CD4-positive, alpha-beta memory T cell (primary cell): ENCODE measurements at regions not wholly inside any gene's neighbourhood (a gene's known extent, or its start where the extent isn't known, plus 50 kb on each side); places are given as distances from the start of the nearest gene placed in this dataset.

Experiments
- CTCF ChIA-PET: fragments of 350-600 bp; sonication (Branson Sonifier 250); formaldehyde crosslinking; loops from one replicate; lab custom pipeline; 2021; ENCODE audit warnings: inconsistent platforms; ENCODE audit not compliant: partially characterized antibody; lab: Charles Lee
- POLR2A ChIA-PET: fragments of 350-600 bp; sonication (Branson Sonifier 250); formaldehyde crosslinking; loops from one replicate; lab custom pipeline; 2021; ENCODE audit not compliant: partially characterized antibody; lab: Charles Lee
- DNase-seq, 5 donors: peaks; one replicate each; pipeline versions ENCODE4 v3.0.0 to v3.0.0-alpha.2; 2020 to 2022; ENCODE audit warnings: mixed read lengths in 1 of 5
- H3K27ac ChIP-seq: one replicate; pipeline ENCODE4 v1.7.0; 2013; ENCODE audit warnings: low read depth, low read length
- H3K27me3 ChIP-seq: 2 replicates; pipeline ENCODE4 v1.7.0; 2013; ENCODE audit warnings: mild to moderate bottlenecking, low read length, moderate library complexity; ENCODE audit not compliant: insufficient read depth
- H3K36me3 ChIP-seq: 2 replicates; pipeline ENCODE4 v1.7.0; 2013; ENCODE audit warnings: mild to moderate bottlenecking, low read length, moderate library complexity; ENCODE audit not compliant: insufficient read depth
- H3K4me1 ChIP-seq: 2 replicates; pipeline ENCODE4 v1.7.0; 2013; ENCODE audit warnings: mild to moderate bottlenecking, low read length, moderate library complexity; ENCODE audit not compliant: insufficient read depth
- H3K4me3 ChIP-seq, 2 donors: one replicate each; pipeline ENCODE4 v1.7.0; 2013; ENCODE audit warnings: low read length in 2 of 2, mild to moderate bottlenecking in 1 of 2
- H3K9me3 ChIP-seq, 2 donors: one replicate each; pipeline ENCODE4 v1.7.0; 2013; ENCODE audit warnings: low read length in 2 of 2, control low read depth in 1 of 2; ENCODE audit not compliant: control insufficient read depth in 1 of 2
- H3K27ac Mint-ChIP-seq, 7 donors: one replicate each; pipeline ENCODE4 v1.8.0; 2020 to 2021; ENCODE audit warnings: mixed read lengths in 7 of 7, mild to moderate bottlenecking in 6 of 7, inconsistent platforms in 3 of 7, moderate library complexity in 3 of 7
- H3K27me3 Mint-ChIP-seq, 2 donors: one replicate each; pipeline ENCODE4 v1.8.0; 2020 to 2021; ENCODE audit warnings: mixed read lengths in 2 of 2
- H3K36me3 Mint-ChIP-seq, 2 donors: one replicate each; pipeline ENCODE4 v1.8.0; 2020 to 2021; ENCODE audit warnings: mixed read lengths in 2 of 2, inconsistent platforms in 1 of 2, mild to moderate bottlenecking in 1 of 2
- H3K4me1 Mint-ChIP-seq, 4 donors: one replicate each; pipeline ENCODE4 v1.8.0; 2020 to 2021; ENCODE audit warnings: mixed read lengths in 4 of 4, mild to moderate bottlenecking in 1 of 4
- H3K4me3 Mint-ChIP-seq, 8 donors: one replicate each; pipeline ENCODE4 v1.8.0; 2020 to 2021; ENCODE audit warnings: mixed read lengths in 8 of 8, mild to moderate bottlenecking in 7 of 8, moderate library complexity in 6 of 8, inconsistent platforms in 3 of 8
- H3K9me3 Mint-ChIP-seq, 8 donors: one replicate each; pipeline ENCODE4 v1.8.0; 2020 to 2021; ENCODE audit warnings: mixed read lengths in 8 of 8, mild to moderate bottlenecking in 5 of 8, inconsistent platforms in 3 of 8, moderate library complexity in 1 of 8
- intact Hi-C: fragments of 100-400 bp; cut with micrococcal nuclease; formaldehyde crosslinking; loops from one replicate; pipeline ENCODE4 v1.15.1; 2023

DNA sequence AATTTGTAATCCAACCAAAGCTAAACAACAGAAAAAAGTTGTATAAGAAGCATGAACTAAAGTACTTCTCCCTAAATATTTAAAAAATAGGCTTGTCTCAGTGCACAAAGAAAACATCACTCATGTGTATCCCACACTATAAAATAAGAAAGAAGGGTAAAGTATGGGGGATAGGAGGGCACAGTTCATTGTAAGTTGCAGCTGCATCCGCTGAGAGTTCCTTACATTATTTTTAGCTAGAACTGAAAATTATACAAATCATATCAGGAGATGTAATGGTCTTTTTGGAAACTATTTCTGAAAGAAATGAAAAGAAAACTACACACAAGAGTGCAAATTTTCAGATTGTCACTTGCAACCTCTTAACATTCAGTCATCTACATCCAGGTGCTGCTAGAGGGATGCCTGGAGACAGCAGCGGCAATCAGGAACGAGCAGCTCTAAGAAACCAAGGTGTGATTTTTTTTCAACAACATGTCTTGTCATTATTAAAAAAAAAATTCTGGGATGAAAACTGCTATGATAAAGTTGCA, 273.6 kb downstream of the ASXL3 start:
- H3K27me3 ChIP-seq = no peaks in the 10 kb centered on the region
- Mint-ChIP-seq H3K4me1 (no peaks in the 10 kb centered on the region), H3K36me3 (no peaks in the 10 kb centered on the region), H3K9me3 (peaks cover 0 to 13% (median 4%) of the 10 kb centered on the region in 8 donors), H3K27me3 (no peaks in the 10 kb centered on the region), H3K27ac (no peak overlapping the region), H3K4me3 (no peak overlapping the region)
- DNase-seq = no peak
- H3K36me3 ChIP-seq = no peaks in the 10 kb centered on the region
- intact Hi-C loops = no loop called here
- ChIA-PET POLR2A (no interaction called here), CTCF (no interaction called here)
- no peaks in the 10 kb centered on the region for H3K4me1 ChIP-seq
- no peak overlapping the region for H3K4me3 ChIP-seq
- H3K9me3 ChIP-seq = no peaks in the 10 kb centered on the region
- no peak overlapping the region for H3K27ac ChIP-seq

DNA sequence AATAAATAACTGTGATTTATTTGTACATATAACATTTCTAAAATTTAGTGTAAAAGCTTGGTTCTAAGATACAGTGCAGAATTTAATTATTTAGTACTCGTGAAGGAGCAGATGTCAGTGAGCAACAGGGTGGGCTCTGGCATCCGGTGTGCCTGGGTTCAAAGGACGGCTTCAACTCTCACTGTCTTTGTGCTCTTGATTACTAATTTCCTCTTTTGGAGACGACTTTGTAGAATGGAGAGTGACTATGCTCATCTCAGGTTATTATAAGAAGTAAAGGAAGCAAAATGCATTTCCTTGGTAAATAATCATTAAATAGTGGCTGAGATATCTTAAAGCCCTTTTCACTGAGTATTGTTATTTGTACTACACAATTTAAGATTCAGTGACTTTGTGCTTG, 271.7 kb downstream of the ASXL3 start:
- intact Hi-C loops = no loop called here
- POLR2A ChIA-PET = no interaction called here
- Histone ChIP-seq H3K36me3 (no peaks in the 10 kb centered on the region), H3K4me1 (no peaks in the 10 kb centered on the region), H3K9me3 (no peaks in the 10 kb centered on the region), H3K27ac (no peak overlapping the region), H3K27me3 (no peaks in the 10 kb centered on the region), H3K4me3 (no peak overlapping the region)
- no peak for DNase-seq
- H3K9me3 Mint-ChIP-seq = peaks cover 0 to 18% (median 5%) of the 10 kb centered on the region in 8 donors
- CTCF ChIA-PET = no interaction called here
- no peak overlapping the region for H3K4me3 Mint-ChIP-seq
- H3K27me3 Mint-ChIP-seq = no peaks in the 10 kb centered on the region
- no peaks in the 10 kb centered on the region for H3K36me3 Mint-ChIP-seq
- no peaks in the 10 kb centered on the region for H3K4me1 Mint-ChIP-seq
- no peak overlapping the region for H3K27ac Mint-ChIP-seq

DNA sequence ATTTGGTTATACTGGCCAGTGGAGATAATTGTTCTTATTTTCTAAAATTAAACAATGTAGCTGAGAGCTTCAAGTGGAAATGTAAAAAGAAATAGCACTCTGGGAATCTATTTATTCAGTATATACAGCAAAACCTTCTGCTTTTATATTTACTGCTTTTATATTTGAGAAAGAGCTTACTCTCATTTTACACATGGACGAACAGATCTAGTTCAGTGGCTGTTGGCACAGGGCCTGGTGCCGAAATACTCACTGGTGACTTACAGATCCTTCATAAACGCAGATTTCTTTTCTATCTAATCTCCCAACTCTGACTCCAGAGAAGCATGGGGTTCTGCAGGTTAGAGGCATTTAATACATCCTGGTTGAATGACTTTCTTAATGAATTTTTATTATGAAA, 266.2 kb downstream of the ASXL3 start:
- intact Hi-C loops = no loop called here
- no peaks in the 10 kb centered on the region for H3K4me1 ChIP-seq
- ChIA-PET POLR2A (no interaction called here), CTCF (no interaction called here)
- no peak for DNase-seq
- Mint-ChIP-seq H3K9me3 (peaks cover 2 to 19% (median 5%) of the 10 kb centered on the region in 8 donors), H3K27ac (no peak overlapping the region), H3K4me3 (no peak overlapping the region), H3K4me1 (no peaks in the 10 kb centered on the region), H3K36me3 (no peaks in the 10 kb centered on the region), H3K27me3 (no peaks in the 10 kb centered on the region)
- no peak overlapping the region for H3K4me3 ChIP-seq
- H3K36me3 ChIP-seq = no peaks in the 10 kb centered on the region
- no peak overlapping the region for H3K27ac ChIP-seq
- H3K9me3 ChIP-seq = no peaks in the 10 kb centered on the region
- H3K27me3 ChIP-seq = no peaks in the 10 kb centered on the region

DNA sequence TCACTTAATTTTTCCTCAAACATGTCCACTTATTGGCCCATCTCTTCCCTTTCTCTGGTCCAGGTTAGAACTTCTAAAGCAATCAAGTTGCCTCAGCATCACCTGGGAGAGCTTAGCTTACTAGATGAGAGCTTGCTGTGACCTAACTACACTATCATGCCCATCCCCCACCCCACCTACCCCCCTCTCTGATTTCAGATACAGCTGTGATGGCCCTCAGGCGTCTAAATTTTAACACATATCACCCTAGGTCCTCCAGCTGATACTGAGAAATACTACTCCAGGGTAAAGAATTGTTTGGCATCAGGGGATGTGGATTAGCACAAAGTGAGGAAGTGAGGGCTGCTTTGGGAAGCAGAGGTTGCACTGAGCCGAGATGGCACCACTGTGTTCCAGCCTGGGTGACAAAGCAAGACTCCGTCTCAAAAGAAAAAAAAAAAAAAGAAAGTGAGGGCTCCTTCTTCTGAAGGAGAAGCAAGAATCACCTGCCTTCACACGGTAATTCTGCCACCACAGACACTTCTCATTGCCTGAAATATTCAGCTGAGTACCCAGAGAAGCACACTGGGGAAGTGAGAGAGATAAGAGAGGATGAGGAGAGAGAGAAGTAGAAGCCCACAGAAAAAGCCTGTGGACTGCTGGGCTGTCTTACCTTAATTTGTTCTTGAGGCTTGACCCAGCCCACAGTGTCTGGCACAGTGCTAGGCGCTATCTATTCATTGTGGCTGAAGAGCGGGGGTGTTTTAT, 263.4 kb downstream of the ASXL3 start:
- CTCF ChIA-PET = no interaction called here
- no peak overlapping the region for H3K4me3 ChIP-seq
- no peaks in the 10 kb centered on the region for H3K27me3 ChIP-seq
- Mint-ChIP-seq H3K9me3 (peaks cover 2 to 20% (median 5%) of the 10 kb centered on the region in 8 donors), H3K36me3 (no peaks in the 10 kb centered on the region), H3K27me3 (no peaks in the 10 kb centered on the region), H3K27ac (no peak overlapping the region), H3K4me1 (no peaks in the 10 kb centered on the region), H3K4me3 (no peak overlapping the region)
- no peak for DNase-seq
- no peaks in the 10 kb centered on the region for H3K4me1 ChIP-seq
- no peaks in the 10 kb centered on the region for H3K36me3 ChIP-seq
- no peak overlapping the region for H3K27ac ChIP-seq
- H3K9me3 ChIP-seq = no peaks in the 10 kb centered on the region
- POLR2A ChIA-PET = no interaction called here
- intact Hi-C loops = no loop called here

DNA sequence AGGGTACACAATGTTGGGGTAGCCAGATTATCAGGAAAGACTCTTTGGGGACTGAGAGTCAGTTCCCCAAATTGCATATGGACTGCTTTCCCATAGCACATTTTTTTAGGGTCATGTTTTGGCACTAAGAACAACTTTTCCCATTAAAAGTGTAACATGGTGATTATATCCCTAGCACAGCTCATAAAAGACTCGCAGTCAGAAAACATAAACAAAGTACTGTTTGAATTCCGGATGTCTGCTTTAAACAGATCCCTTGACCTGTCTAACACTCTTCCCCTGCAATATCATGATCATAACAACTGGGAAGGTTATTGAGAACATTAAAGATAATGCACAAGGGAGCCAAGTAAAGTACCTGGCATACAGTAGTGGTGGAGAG, 262.2 kb downstream of the ASXL3 start:
- Mint-ChIP-seq H3K4me1 (no peaks in the 10 kb centered on the region), H3K27ac (no peak overlapping the region), H3K9me3 (peaks cover 3 to 21% (median 6%) of the 10 kb centered on the region in 8 donors), H3K27me3 (no peaks in the 10 kb centered on the region), H3K36me3 (no peaks in the 10 kb centered on the region), H3K4me3 (no peak overlapping the region)
- Histone ChIP-seq H3K36me3 (no peaks in the 10 kb centered on the region), H3K9me3 (no peaks in the 10 kb centered on the region), H3K27ac (no peak overlapping the region), H3K27me3 (no peaks in the 10 kb centered on the region), H3K4me3 (no peak overlapping the region), H3K4me1 (no peaks in the 10 kb centered on the region)
- CTCF ChIA-PET = no interaction called here
- intact Hi-C loops = no loop called here
- POLR2A ChIA-PET = no interaction called here
- DNase-seq = no peak

DNA sequence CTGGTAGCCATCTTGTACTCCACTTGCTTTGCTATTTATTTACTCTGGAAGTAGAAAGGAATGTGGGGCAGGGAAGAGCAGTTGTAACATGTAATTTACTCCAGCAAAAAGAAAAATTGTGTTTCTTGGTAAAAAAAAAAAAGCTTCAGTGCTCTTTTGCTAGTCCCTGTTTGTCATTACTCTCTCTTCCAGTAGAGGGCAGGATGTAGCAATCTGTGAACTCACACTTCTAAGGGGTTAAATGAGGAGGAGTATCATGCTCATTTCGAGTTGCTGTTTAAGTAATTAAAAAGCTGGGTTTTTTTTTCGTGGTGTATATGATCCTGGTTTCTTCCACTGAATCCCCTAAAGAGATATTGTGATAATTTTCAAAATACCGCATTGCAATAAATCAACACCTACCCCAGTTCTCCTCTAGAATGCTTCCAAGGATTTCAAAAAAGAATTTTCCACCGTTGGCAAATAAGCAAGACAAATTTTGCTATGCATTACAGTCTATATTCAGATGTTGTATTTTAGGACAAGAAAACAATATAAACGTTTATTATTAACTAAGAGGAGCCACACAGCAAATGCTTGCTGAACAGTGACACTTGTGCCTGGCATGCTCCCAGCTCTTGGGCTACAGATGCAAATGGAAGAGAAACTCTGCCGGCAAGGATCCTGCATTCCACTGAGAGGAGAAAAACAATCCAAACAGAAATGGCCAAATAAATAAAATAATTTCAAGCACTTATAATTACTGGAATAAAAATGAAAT, 261.6 kb downstream of the ASXL3 start:
- Histone ChIP-seq H3K9me3 (no peaks in the 10 kb centered on the region), H3K27me3 (no peaks in the 10 kb centered on the region), H3K36me3 (no peaks in the 10 kb centered on the region), H3K27ac (no peak overlapping the region), H3K4me1 (no peaks in the 10 kb centered on the region), H3K4me3 (no peak overlapping the region)
- H3K4me1 Mint-ChIP-seq = no peaks in the 10 kb centered on the region
- DNase-seq = no peak
- peaks cover 2 to 18% (median 8%) of the 10 kb centered on the region in 8 donors for H3K9me3 Mint-ChIP-seq
- no peak overlapping the region for H3K27ac Mint-ChIP-seq
- no peaks in the 10 kb centered on the region for H3K36me3 Mint-ChIP-seq
- CTCF ChIA-PET = no interaction called here
- H3K4me3 Mint-ChIP-seq = no peak overlapping the region
- intact Hi-C loops = no loop called here
- H3K27me3 Mint-ChIP-seq = no peaks in the 10 kb centered on the region
- POLR2A ChIA-PET = no interaction called here

DNA sequence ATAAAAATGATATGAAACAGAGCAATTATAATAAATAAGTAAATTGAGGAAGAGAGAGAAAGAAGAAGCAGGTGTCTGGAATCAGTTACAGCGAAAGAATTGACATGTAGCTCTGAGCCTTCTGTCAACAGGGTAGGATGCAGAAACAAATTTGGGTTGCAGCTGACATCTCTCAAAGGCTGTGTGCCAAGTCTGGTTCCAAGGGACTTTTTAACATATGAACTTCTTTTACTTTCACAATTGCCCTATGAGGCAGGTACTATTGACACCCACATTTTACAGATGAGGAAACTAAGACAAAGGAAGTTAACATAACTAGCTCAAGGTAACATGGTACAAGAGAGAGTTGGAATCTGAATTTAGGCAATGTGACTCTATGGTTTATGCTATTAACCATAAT, 260.0 kb downstream of the ASXL3 start:
- Mint-ChIP-seq H3K9me3 (peaks cover 2 to 24% (median 11%) of the 10 kb centered on the region in 8 donors), H3K27me3 (no peaks in the 10 kb centered on the region), H3K4me3 (no peak overlapping the region), H3K4me1 (no peaks in the 10 kb centered on the region), H3K27ac (no peak overlapping the region), H3K36me3 (no peaks in the 10 kb centered on the region)
- CTCF ChIA-PET = no interaction called here
- DNase-seq = no peak
- Histone ChIP-seq H3K9me3 (no peaks in the 10 kb centered on the region), H3K4me1 (no peaks in the 10 kb centered on the region), H3K36me3 (no peaks in the 10 kb centered on the region), H3K27me3 (no peaks in the 10 kb centered on the region), H3K27ac (no peak overlapping the region), H3K4me3 (no peak overlapping the region)
- POLR2A ChIA-PET = no interaction called here
- intact Hi-C loops = no loop called here
